ENCODE measurements at regions not wholly inside any gene's neighbourhood (a gene's known extent, or its start where the extent isn't known, plus 50 kb on each side); places are given as distances from the start of the nearest gene placed in this dataset.

DNA sequence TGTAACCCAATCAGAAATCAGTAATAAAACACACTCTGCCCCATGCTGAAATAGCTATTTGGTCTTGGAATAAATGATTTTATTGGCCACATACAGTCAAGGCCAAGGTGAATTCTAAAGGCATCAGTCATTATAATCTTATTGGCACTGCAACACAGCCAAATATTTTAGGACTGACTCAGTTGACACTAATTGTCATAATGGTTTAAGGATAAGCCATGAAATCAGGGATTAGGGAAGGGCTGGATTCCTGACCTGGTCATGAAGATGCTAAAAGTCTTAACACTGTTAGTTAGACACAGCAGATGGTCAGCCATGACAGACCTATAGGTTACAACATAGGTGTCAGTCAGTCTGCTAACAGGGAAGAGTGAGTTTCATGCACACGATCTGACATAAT, 330.3 kb upstream of the NPSR1 start:
- DNase-seq (ENCODE audit: extremely low read depth, low read depth) = no peak

GRCh38 chr7:34330308-34330707, 327.7 kb upstream of the NPSR1 start:
- TF ChIP-seq, protein P1, sequence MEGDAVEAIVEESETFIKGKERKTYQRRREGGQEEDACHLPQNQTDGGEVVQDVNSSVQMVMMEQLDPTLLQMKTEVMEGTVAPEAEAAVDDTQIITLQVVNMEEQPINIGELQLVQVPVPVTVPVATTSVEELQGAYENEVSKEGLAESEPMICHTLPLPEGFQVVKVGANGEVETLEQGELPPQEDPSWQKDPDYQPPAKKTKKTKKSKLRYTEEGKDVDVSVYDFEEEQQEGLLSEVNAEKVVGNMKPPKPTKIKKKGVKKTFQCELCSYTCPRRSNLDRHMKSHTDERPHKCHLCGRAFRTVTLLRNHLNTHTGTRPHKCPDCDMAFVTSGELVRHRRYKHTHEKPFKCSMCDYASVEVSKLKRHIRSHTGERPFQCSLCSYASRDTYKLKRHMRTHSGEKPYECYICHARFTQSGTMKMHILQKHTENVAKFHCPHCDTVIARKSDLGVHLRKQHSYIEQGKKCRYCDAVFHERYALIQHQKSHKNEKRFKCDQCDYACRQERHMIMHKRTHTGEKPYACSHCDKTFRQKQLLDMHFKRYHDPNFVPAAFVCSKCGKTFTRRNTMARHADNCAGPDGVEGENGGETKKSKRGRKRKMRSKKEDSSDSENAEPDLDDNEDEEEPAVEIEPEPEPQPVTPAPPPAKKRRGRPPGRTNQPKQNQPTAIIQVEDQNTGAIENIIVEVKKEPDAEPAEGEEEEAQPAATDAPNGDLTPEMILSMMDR (IDR thresholded peaks at IDR 0.05; ENCODE audit: low read depth, low read length) = no peak
- no peak for DNase-seq (ENCODE audit: extremely low read depth, low read depth)

More for the DNA sequence above, 330.3 kb upstream of the NPSR1 start:
- TF ChIP-seq, protein P1 (IDR thresholded peaks at IDR 0.05; ENCODE audit: low read depth, low read length) = no peak

DNA sequence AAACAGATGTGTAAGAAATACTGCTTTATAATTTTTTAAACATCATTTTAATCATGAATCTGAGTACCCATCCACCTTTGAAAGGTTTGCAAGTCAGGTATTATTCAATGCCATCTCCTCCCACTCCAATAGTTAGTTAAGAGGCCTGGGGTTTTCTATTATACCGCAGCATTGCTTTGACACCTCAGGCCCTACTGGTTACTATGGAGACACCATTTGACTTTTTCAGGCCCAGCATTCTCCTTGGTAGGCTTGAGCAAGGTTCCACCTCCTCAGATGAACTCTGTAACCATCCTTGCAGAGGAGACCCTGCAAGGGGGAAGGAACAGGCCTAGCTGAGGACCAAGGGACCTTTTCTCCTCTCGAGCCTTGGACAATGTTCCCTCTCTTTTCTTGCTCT, 326.9 kb upstream of the NPSR1 start:
- TF ChIP-seq, protein P1 (IDR thresholded peaks at IDR 0.05; ENCODE audit: low read depth, low read length) = no peak
- no peak for DNase-seq (ENCODE audit: extremely low read depth, low read depth)

GRCh38 chr7:34332006-34332405, 326.0 kb upstream of the NPSR1 start:
- TF ChIP-seq, protein P1 (IDR thresholded peaks at IDR 0.05; ENCODE audit: low read depth, low read length) = no peak
- DNase-seq (ENCODE audit: extremely low read depth, low read depth) = no peak

DNA sequence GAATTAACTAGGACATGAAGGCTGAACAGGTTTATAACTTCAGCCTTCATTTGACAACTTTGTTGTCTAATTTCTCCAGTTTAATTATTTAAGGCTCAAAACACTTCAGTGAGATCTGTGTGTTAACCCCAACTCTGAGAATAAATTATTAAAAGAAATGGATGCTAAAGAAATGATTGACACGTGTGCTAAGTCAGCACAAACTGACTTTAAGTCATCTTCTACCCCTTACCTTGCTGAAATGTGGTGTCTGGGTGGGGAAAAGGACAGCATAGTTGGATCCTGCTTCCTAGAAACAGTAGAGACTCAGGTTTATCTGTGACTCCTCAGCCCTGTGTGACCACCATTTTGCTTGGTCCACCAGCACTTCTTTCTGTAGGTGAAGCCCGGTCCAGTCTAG, 324.8 kb upstream of the NPSR1 start:
- DNase-seq (ENCODE audit: extremely low read depth, low read depth) = no peak
- TF ChIP-seq, protein P1 (IDR thresholded peaks at IDR 0.05; ENCODE audit: low read depth, low read length) = no peak

DNA sequence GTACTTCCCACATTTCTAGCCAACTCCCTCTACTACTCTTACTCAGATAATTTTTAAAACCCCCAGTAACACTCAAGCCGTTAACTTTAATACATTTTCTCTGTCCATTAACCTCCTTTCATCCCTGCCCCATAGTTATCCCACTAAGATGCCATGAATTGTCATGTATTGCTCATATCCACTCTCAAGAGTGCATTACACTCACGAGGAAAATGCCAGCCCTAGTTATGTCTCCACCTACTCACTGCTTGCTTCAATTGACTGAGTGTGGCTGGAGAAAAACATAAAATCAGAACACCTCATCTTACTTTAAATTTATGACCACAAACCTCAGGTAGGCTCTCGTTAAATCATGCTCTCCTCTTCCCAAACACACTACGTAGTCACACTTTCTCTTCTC, 324.1 kb upstream of the NPSR1 start:
- DNase-seq (ENCODE audit: extremely low read depth, low read depth) = no peak
- TF ChIP-seq, protein P1 (IDR thresholded peaks at IDR 0.05; ENCODE audit: low read depth, low read length) = no peak

DNA sequence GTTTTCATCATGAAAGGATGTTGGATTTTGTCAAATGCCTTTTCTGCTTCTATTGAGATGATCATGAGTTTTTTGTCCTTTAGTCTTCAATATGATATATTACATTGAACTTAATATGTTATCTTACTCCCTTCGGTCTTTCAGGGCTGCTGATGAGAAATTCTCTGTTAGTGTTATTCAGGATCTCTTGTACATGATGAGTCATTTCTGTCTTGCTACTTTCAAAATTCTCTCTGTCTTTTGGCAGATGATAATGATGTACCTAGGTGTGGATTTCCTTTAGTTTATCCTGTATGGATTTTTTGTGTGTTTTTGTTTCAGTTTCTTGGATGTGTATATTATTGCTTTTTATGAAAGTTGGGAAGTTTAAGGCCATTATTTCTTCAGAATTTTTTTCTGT, 320.9 kb upstream of the NPSR1 start:
- TF ChIP-seq, protein P1 (IDR thresholded peaks at IDR 0.05; ENCODE audit: low read depth, low read length) = no peak

More for the DNA sequence above, 320.9 kb upstream of the NPSR1 start:
- no peak for DNase-seq (ENCODE audit: extremely low read depth, low read depth)
